Colonic mucosa (tissue), 4 donors: ENCODE measurements at regions not wholly inside any gene's neighbourhood (a gene's known extent, or its start where the extent isn't known, plus 50 kb on each side); places are given as distances from the start of the nearest gene placed in this dataset.
"Not testable (repeated sequence)": the region's sequence is repeated elsewhere in the genome, so short reads cannot be mapped to it uniquely, and the experiment has no call there.

Experiments
- DNase-seq: peaks from one replicate; pipeline ENCODE4 v3.0.0-alpha.2; 2020
- H3K27ac ChIP-seq: fragments of 200-600 bp; one replicate; pipeline ENCODE4 v1.8.0; 2021
- H3K27me3 ChIP-seq: fragments of 200-600 bp; one replicate; pipeline ENCODE4 v1.8.0; 2021
- H3K36me3 ChIP-seq: fragments of 200-600 bp; one replicate; pipeline ENCODE4 v1.8.0; 2021
- H3K4me1 ChIP-seq: fragments of 200-600 bp; one replicate; pipeline ENCODE4 v1.8.0; 2021; ENCODE audit warnings: mild to moderate bottlenecking
- H3K4me3 ChIP-seq: fragments of 200-600 bp; one replicate; pipeline ENCODE4 v1.8.0; 2021
- H3K9ac ChIP-seq, 2 donors: one replicate each; pipeline ENCODE4 v1.7.0; 2013; ENCODE audit warnings: control low read depth in 2 of 2, low read depth in 2 of 2, low read length in 2 of 2
- H3K9me3 ChIP-seq: fragments of 200-600 bp; one replicate; pipeline ENCODE4 v1.8.0; 2021
- CTCF ChIP-seq: fragments of 200-600 bp; IDR thresholded peaks from one replicate; pipeline ENCODE4 v1.8.0; 2022; ENCODE audit warnings: antibody characterized with exemption, mild to moderate bottlenecking
- intact Hi-C: fragments of 100-400 bp; cut with DNase I; formaldehyde crosslinking; loops from one replicate; pipeline ENCODE4 v1.14.1; 2022
- donor health status: healthy.
- donor health status: DM: no; HTN: no; CAD: no.
- donor health status: DM: no; HTN: no; CAD: no.

GRCh38 chr10:21285742-21286331, 239.6 kb downstream of the SKIDA1 start:
- intact Hi-C loops, result no loop called here
- Histone ChIP-seq H3K27me3 (no peaks in the 10 kb centered on the region), H3K27ac (no peak overlapping the region), H3K4me3 (no peak overlapping the region), H3K9ac (no peak overlapping the region), H3K4me1 (no peaks in the 10 kb centered on the region), H3K9me3 (no peaks in the 10 kb centered on the region), H3K36me3 (no peaks in the 10 kb centered on the region)
- DNase-seq, result no peak
- TF ChIP-seq CTCF, result no peak

GRCh38 chr10:21285207-21285606, 240.3 kb downstream of the SKIDA1 start:
- Histone ChIP-seq H3K9me3 (no peaks in the 10 kb centered on the region), H3K36me3 (no peaks in the 10 kb centered on the region), H3K27ac (no peak overlapping the region), H3K4me3 (no peak overlapping the region), H3K27me3 (no peaks in the 10 kb centered on the region), H3K4me1 (no peaks in the 10 kb centered on the region), H3K9ac (no peak overlapping the region)
- DNase-seq, result no peak
- intact Hi-C loops, result no loop called here
- TF ChIP-seq CTCF, result no peak

DNA sequence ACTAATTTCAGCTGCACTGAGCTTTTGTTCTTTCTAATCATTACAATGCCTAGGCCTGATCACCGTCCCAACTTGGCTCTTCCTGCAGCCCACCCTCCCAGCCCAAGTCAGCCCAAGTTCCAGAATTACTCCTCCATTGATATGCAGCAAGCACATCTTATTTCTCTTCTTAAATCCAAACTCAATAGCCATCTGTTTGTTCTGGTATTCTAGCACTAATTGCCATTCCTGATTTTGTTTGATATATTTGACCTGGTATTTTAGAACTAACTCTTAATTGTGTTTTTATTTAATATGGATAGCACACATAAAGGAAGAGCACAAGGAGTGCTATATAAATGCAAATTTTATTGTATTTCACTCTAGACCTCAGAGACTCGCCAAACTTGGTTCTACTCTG, 241.2 kb downstream of the SKIDA1 start:
- DNase-seq, result no peak
- H3K27ac ChIP-seq, result no peak overlapping the region
- H3K9ac ChIP-seq, result no peak overlapping the region
- no peaks in the 10 kb centered on the region for H3K27me3 ChIP-seq
- TF ChIP-seq CTCF, result no peak
- intact Hi-C loops, result no loop called here
- no peaks in the 10 kb centered on the region for H3K9me3 ChIP-seq
- H3K36me3 ChIP-seq, result no peaks in the 10 kb centered on the region
- H3K4me1 ChIP-seq, result no peaks in the 10 kb centered on the region
- H3K4me3 ChIP-seq, result no peak overlapping the region

DNA sequence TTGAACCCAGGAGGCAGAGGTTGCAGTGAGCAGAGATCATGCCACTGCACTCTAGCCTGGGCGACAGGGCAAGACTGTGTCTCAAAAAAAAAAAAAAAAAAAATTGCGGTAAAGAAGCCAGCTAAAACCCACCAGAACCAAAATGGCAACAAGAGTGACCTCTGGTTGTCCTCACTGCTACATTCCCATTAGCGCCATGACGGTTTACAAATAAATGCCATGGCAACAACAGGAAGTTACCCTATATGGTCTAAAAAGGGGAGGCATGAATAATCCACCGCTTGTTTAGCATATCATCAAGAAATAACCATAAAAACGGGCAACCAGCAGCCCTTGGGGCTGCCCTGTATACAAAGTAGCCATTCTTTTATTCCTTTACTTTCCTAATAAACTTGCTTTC, 242.4 kb downstream of the SKIDA1 start:
- H3K27ac ChIP-seq, H3K4me3 ChIP-seq, H3K4me1 ChIP-seq, intact Hi-C loops, H3K27me3 ChIP-seq, H3K9me3 ChIP-seq, H3K9ac ChIP-seq, H3K36me3 ChIP-seq, DNase-seq: not testable (repeated sequence)

DNA sequence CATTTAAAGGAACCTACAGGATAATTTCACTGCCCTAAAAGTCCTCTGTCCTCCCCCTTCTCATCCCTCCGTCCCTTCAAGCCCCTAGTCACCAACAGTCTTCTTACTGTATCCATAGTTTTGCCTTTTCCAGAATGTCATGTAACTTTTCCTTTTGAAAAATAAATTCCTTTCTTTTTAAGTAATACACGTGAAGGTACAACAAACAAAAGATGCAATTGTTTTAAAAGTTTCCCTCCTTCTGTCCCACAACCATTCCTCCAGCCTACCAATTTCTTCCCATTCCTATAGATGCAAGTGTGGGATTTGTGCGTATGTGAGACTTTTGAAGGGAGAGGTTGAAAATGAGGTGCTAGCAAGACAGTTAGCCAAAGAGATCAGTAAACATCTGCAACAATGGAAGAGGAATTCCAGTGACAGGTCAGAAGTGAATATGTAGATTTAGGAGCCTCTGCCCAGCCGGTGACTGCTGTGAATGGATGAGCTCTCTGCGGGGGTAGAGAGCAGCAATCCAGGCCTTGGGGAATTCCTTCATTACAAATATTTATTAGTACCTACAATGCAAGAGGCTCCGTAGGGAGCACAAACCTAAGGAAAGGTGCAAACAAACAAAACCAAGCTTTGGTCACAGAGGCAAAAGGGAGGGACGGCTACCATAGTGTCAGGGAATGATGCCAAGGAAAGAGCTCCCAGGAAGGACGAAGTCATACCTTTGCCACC, 243.6 kb downstream of the SKIDA1 start:
- no peak for DNase-seq
- no peak for TF ChIP-seq CTCF
- intact Hi-C loops, result no loop called here

DNA sequence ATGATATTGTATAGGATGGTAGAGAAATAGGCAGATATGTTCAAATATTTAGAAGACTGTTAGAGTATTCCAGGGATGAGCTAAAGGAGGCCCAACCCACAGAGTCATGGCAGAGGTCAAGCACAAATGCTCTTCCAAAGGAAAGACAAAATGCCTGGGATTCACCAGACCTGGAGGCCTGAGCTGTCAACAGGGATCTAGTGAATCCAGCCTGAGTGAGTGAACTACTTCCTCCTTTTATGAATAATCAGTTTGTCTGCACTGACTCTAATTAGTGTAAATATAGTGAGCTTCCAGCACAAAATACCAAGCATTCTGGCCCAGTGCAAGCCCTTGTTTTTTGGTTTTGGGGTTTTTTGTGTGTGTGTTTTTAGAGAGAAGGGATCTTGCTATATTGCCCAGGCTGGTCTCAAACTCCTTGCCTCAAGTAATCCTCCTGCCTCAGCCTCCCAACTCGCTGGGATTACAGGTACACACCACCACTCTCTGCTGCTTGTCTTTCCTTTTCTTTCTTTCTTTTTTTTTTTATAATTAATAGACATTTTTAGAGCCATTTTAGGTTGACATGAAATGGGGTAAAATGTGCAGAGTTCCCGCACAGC, 244.4 kb downstream of the SKIDA1 start:
- Histone ChIP-seq H3K4me3 (no peak overlapping the region), H3K27ac (no peak overlapping the region), H3K27me3 (no peaks in the 10 kb centered on the region), H3K9me3 (no peaks in the 10 kb centered on the region), H3K4me1 (no peaks in the 10 kb centered on the region), H3K9ac (no peak overlapping the region), H3K36me3 (no peaks in the 10 kb centered on the region)
- intact Hi-C loops, result no loop called here
- DNase-seq, result no peak
- TF ChIP-seq CTCF, result no peak

More for the DNA sequence above, 243.6 kb downstream of the SKIDA1 start:
- no peak overlapping the region for H3K9ac ChIP-seq
- H3K27me3 ChIP-seq, result no peaks in the 10 kb centered on the region
- H3K36me3 ChIP-seq, result no peaks in the 10 kb centered on the region
- no peak overlapping the region for H3K27ac ChIP-seq
- no peaks in the 10 kb centered on the region for H3K9me3 ChIP-seq
- no peaks in the 10 kb centered on the region for H3K4me1 ChIP-seq
- H3K4me3 ChIP-seq, result no peak overlapping the region
